ENCODE measurements at regions not wholly inside any gene's neighbourhood (a gene's known extent, or its start where the extent isn't known, plus 50 kb on each side); places are given as distances from the start of the nearest gene placed in this dataset.

DNA sequence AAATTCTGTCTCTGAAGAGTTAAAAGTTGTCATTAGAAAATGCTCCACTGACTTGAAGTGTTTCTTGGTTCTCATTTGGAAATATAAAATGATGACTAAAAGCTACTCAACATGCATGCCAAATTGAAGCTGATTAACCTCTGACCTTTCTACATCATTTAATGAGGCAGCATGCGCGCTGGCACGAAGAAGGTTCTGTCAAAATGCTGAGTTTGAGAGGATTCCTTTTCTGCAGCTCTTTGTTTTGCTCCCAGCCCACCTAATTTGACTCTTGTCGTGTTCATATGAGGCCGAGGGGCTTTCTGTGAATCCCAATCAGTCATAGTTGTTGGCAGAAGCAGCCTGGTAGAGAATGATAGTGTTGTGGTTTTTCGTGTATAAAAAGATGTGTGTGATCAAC lies 153.4 kb downstream of the BRMS1L start:
- TF ChIP-seq, protein P1, sequence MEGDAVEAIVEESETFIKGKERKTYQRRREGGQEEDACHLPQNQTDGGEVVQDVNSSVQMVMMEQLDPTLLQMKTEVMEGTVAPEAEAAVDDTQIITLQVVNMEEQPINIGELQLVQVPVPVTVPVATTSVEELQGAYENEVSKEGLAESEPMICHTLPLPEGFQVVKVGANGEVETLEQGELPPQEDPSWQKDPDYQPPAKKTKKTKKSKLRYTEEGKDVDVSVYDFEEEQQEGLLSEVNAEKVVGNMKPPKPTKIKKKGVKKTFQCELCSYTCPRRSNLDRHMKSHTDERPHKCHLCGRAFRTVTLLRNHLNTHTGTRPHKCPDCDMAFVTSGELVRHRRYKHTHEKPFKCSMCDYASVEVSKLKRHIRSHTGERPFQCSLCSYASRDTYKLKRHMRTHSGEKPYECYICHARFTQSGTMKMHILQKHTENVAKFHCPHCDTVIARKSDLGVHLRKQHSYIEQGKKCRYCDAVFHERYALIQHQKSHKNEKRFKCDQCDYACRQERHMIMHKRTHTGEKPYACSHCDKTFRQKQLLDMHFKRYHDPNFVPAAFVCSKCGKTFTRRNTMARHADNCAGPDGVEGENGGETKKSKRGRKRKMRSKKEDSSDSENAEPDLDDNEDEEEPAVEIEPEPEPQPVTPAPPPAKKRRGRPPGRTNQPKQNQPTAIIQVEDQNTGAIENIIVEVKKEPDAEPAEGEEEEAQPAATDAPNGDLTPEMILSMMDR (conservative IDR thresholded peaks at IDR 0.05; ENCODE audit: low read depth, low read length) = no peak
- TF ChIP-seq EZH2 (IDR thresholded peaks at IDR 0.05; ENCODE audit: low read length, unreplicated experiment) = no peak
